ENCODE measurements at regions not wholly inside any gene's neighbourhood (a gene's known extent, or its start where the extent isn't known, plus 50 kb on each side); places are given as distances from the start of the nearest gene placed in this dataset.

DNA sequence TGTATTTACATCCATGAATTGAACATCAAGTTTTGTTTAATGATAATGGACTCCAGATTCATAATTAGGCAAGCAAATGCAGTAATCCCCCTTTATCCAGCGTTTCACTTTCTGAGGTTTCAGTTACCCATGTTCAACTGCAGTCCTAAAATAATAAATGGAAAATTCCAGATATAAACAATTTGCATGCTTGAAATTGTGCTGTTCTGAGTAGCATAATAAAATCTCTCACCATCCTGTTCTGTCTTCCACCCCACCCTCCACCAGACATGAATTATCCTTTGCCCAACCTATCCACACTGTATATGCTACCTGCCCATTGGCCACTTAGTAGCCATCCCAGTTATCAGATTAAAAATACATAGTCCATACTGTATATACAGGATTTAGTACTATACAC is 224.5 kb upstream of the CHAC2 start:
- no peak for TF ChIP-seq POLR2A (IDR thresholded peaks at IDR 0.05)
- TF ChIP-seq, protein P1, sequence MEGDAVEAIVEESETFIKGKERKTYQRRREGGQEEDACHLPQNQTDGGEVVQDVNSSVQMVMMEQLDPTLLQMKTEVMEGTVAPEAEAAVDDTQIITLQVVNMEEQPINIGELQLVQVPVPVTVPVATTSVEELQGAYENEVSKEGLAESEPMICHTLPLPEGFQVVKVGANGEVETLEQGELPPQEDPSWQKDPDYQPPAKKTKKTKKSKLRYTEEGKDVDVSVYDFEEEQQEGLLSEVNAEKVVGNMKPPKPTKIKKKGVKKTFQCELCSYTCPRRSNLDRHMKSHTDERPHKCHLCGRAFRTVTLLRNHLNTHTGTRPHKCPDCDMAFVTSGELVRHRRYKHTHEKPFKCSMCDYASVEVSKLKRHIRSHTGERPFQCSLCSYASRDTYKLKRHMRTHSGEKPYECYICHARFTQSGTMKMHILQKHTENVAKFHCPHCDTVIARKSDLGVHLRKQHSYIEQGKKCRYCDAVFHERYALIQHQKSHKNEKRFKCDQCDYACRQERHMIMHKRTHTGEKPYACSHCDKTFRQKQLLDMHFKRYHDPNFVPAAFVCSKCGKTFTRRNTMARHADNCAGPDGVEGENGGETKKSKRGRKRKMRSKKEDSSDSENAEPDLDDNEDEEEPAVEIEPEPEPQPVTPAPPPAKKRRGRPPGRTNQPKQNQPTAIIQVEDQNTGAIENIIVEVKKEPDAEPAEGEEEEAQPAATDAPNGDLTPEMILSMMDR (IDR thresholded peaks at IDR 0.05), result no peak

Data from lower leg skin (tissue), 3 donors.